Stimulated activated CD8-positive, alpha-beta memory T cell treated with anti-CD3 and anti-CD28 coated beads, Interleukin-7, amount 100 ng/mL, for 4 hours (primary cell): ENCODE measurements at regions not wholly inside any gene's neighbourhood (a gene's known extent, or its start where the extent isn't known, plus 50 kb on each side); places are given as distances from the start of the nearest gene placed in this dataset.
"Not testable (repeated sequence)": the region's sequence is repeated elsewhere in the genome, so short reads cannot be mapped to it uniquely, and the experiment has no call there.

Experiments
- DNase-seq, 2 donors: peaks; one replicate each; pipeline ENCODE4 v3.0.0-alpha.2; 2020; ENCODE audit warnings: low read depth in 2 of 2

GRCh38 chr1:232416026-232416568 is 213.8 kb downstream of the SIPA1L2 start:
- no peak for DNase-seq

- DNase-seq = not testable (repeated sequence)
Measured at GRCh38 chr1:232415481-232415880, 214.5 kb downstream of the SIPA1L2 start.

GRCh38 chr1:232414100-232414499 is 215.8 kb downstream of the SIPA1L2 start:
- DNase-seq = no peak

- DNase-seq = no peak
Measured at GRCh38 chr1:232413674-232414073, 216.3 kb downstream of the SIPA1L2 start.

- no peak for DNase-seq
Measured at GRCh38 chr1:232409584-232409983, 220.3 kb downstream of the SIPA1L2 start.

- DNase-seq = no peak
Measured at GRCh38 chr1:232407120-232407519, 222.8 kb downstream of the SIPA1L2 start.

GRCh38 chr1:232405781-232406180 is 224.2 kb downstream of the SIPA1L2 start:
- no peak for DNase-seq

- no peak for DNase-seq
Measured at GRCh38 chr1:232404981-232405731, 224.8 kb downstream of the SIPA1L2 start.

- DNase-seq = no peak
Measured at GRCh38 chr1:232404227-232404626, 225.7 kb downstream of the SIPA1L2 start.

GRCh38 chr1:232403017-232403714 is 226.8 kb downstream of the SIPA1L2 start:
- DNase-seq = no peak

- no peak for DNase-seq
Measured at GRCh38 chr1:232398823-232399222, 231.1 kb downstream of the SIPA1L2 start.

GRCh38 chr1:232393444-232394146 is 236.3 kb downstream of the SIPA1L2 start:
- no peak for DNase-seq

GRCh38 chr1:232393010-232393409 is 236.9 kb downstream of the SIPA1L2 start:
- no peak for DNase-seq

- DNase-seq = no peak
Measured at GRCh38 chr1:232390590-232390989, 239.3 kb downstream of the SIPA1L2 start.

GRCh38 chr1:232389744-232390143 is 240.2 kb downstream of the SIPA1L2 start:
- no peak for DNase-seq

- DNase-seq = no peak
Measured at GRCh38 chr1:232388363-232388762, 241.6 kb downstream of the SIPA1L2 start.

- DNase-seq = no peak
Measured at GRCh38 chr1:232386721-232387510, 243.0 kb downstream of the SIPA1L2 start.

- no peak for DNase-seq
Measured at GRCh38 chr1:232386294-232386693, 243.6 kb downstream of the SIPA1L2 start.

- DNase-seq = no peak
Measured at GRCh38 chr1:232385221-232385620, 244.7 kb downstream of the SIPA1L2 start.

GRCh38 chr1:232384171-232384883 is 245.6 kb downstream of the SIPA1L2 start:
- DNase-seq = no peak
